ES-I3 (cell line): ENCODE measurements at regions not wholly inside any gene's neighbourhood (a gene's known extent, or its start where the extent isn't known, plus 50 kb on each side); places are given as distances from the start of the nearest gene placed in this dataset.

Experiments
- H3K36me3 ChIP-seq: 2 replicates; pipeline ENCODE4 v1.6.1; 2013; ENCODE audit warnings: mild to moderate bottlenecking, low read length, control low read depth, moderate library complexity; ENCODE audit not compliant: insufficient read depth
- H3K4me1 ChIP-seq: 2 replicates; pipeline ENCODE4 v1.6.1; 2013; ENCODE audit warnings: mild to moderate bottlenecking, control low read depth, low read length; ENCODE audit not compliant: insufficient read depth
- H3K9ac ChIP-seq: 2 replicates; pipeline ENCODE4 v1.6.1; 2013; ENCODE audit warnings: low read depth, mild to moderate bottlenecking, low read length, moderate library complexity
- H3K9me3 ChIP-seq: 2 replicates; pipeline ENCODE4 v1.6.1; 2013; ENCODE audit warnings: mild to moderate bottlenecking, low read length, moderate library complexity; ENCODE audit not compliant: control insufficient read depth, insufficient read depth

- Histone ChIP-seq H3K4me1 (peaks cover 14% of the 10 kb centered on the region), H3K9ac (no peak overlapping the region), H3K36me3 (no peaks in the 10 kb centered on the region)
Observed at GRCh38 chr3:27540231-27540630, 56.0 kb upstream of the SLC4A7 start.

GRCh38 chr3:27536491-27536890, 52.3 kb upstream of the SLC4A7 start:
- Histone ChIP-seq H3K9ac (no peak overlapping the region), H3K9me3 (no peaks in the 10 kb centered on the region), H3K4me1 (peaks cover 38% of the 10 kb centered on the region), H3K36me3 (no peaks in the 10 kb centered on the region)

More at GRCh38 chr3:27540231-27540630, 56.0 kb upstream of the SLC4A7 start:
- no peaks in the 10 kb centered on the region for H3K9me3 ChIP-seq

GRCh38 chr3:27535809-27536392, 51.7 kb upstream of the SLC4A7 start:
- no peaks in the 10 kb centered on the region for H3K36me3 ChIP-seq
- H3K4me1 ChIP-seq: peaks cover 43% of the 10 kb centered on the region
- no peak overlapping the region for H3K9ac ChIP-seq
- no peaks in the 10 kb centered on the region for H3K9me3 ChIP-seq

- Histone ChIP-seq H3K9ac (peak overlapping the region; percentile 24), H3K9me3 (no peaks in the 10 kb centered on the region), H3K4me1 (peaks cover 50% of the 10 kb centered on the region), H3K36me3 (no peaks in the 10 kb centered on the region)
Observed at GRCh38 chr3:27533718-27534573, 49.8 kb upstream of the SLC4A7 start.
